M059J (cell line): ENCODE measurements at regions not wholly inside any gene's neighbourhood (a gene's known extent, or its start where the extent isn't known, plus 50 kb on each side); places are given as distances from the start of the nearest gene placed in this dataset.

ENCODE experiments used
- DNase-seq: peaks from one replicate; pipeline ENCODE4 v3.0.0-alpha.2; 2012; ENCODE audit warnings: low read depth

- DNase-seq = no peak
Observed at GRCh38 chr1:193741228-193741627, 554.8 kb upstream of the B3GALT2 start.

- no peak for DNase-seq
Observed at GRCh38 chr1:193740762-193741161, 554.3 kb upstream of the B3GALT2 start.

- DNase-seq = no peak
Observed at GRCh38 chr1:193736507-193736906, 550.1 kb upstream of the B3GALT2 start.

GRCh38 chr1:193733674-193734073 is 547.3 kb upstream of the B3GALT2 start:
- no peak for DNase-seq

GRCh38 chr1:193730017-193730416 is 543.6 kb upstream of the B3GALT2 start:
- DNase-seq = peak; percentile 53

GRCh38 chr1:193729429-193729828 is 543.0 kb upstream of the B3GALT2 start:
- no peak for DNase-seq

- no peak for DNase-seq
Observed at GRCh38 chr1:193727850-193728249, 541.4 kb upstream of the B3GALT2 start.

GRCh38 chr1:193726722-193727121 is 540.3 kb upstream of the B3GALT2 start:
- no peak for DNase-seq

GRCh38 chr1:193712392-193712791 is 526.0 kb upstream of the B3GALT2 start:
- no peak for DNase-seq

GRCh38 chr1:193709607-193710006 is 523.2 kb upstream of the B3GALT2 start:
- no peak for DNase-seq

- DNase-seq = peak; percentile 69
Observed at GRCh38 chr1:193707271-193708021, 521.0 kb upstream of the B3GALT2 start.

GRCh38 chr1:193706766-193707165 is 520.4 kb upstream of the B3GALT2 start:
- DNase-seq = no peak

GRCh38 chr1:193705554-193705981 is 519.2 kb upstream of the B3GALT2 start:
- DNase-seq = peak; percentile 19

- DNase-seq = no peak
Observed at GRCh38 chr1:193703655-193704054, 517.2 kb upstream of the B3GALT2 start.

- no peak for DNase-seq
Observed at GRCh38 chr1:193703121-193703520, 516.7 kb upstream of the B3GALT2 start.

GRCh38 chr1:193701759-193702158 is 515.3 kb upstream of the B3GALT2 start:
- DNase-seq = no peak

- peak; percentile 85 for DNase-seq
Observed at GRCh38 chr1:193700710-193701355, 514.4 kb upstream of the B3GALT2 start.

- DNase-seq = no peak
Observed at GRCh38 chr1:193699261-193699660, 512.8 kb upstream of the B3GALT2 start.

- DNase-seq = no peak
Observed at GRCh38 chr1:193697776-193698175, 511.4 kb upstream of the B3GALT2 start.

GRCh38 chr1:193697115-193697762 is 510.8 kb upstream of the B3GALT2 start:
- peak; percentile 48 for DNase-seq

- DNase-seq = no peak
Observed at GRCh38 chr1:193694741-193695140, 508.3 kb upstream of the B3GALT2 start.

- no peak for DNase-seq
Observed at GRCh38 chr1:193685986-193686385, 499.6 kb upstream of the B3GALT2 start.

GRCh38 chr1:193681422-193681821 is 495.0 kb upstream of the B3GALT2 start:
- no peak for DNase-seq
